HL-60 (cell line): ENCODE measurements at regions not wholly inside any gene's neighbourhood (a gene's known extent, or its start where the extent isn't known, plus 50 kb on each side); places are given as distances from the start of the nearest gene placed in this dataset.
"Not testable (repeated sequence)": the region's sequence is repeated elsewhere in the genome, so short reads cannot be mapped to it uniquely, and the experiment has no call there.

Experiments
- DNase-seq, 2 experiments: peaks; one replicate each; pipeline ENCODE4 v3.0.0-alpha.2; 2010 to 2020; ENCODE audit warnings: low read depth in 1 of 2, low spot score in 1 of 2
- H3K27ac ChIP-seq: fragments of 250-450 bp; sonication (Bioruptor Pico); replicated peaks from 2 replicates; pipeline ENCODE4 v1.5.1; 2020; ENCODE audit warnings: mild to moderate bottlenecking, moderate library complexity
- H3K27me3 ChIP-seq: fragments of 250-450 bp; sonication (Bioruptor Pico); 2 replicates; pipeline ENCODE4 v1.5.1; 2021; ENCODE audit warnings: mild to moderate bottlenecking, moderate library complexity; ENCODE audit not compliant: insufficient read depth, poor library complexity, severe bottlenecking
- H3K4me3 ChIP-seq: replicated peaks from 2 replicates; pipeline ENCODE4 v1.5.1; 2011; ENCODE audit warnings: mild to moderate bottlenecking, control low read depth, low read length; ENCODE audit not compliant: insufficient read depth

- not testable (repeated sequence) for H3K4me3 ChIP-seq, H3K27me3 ChIP-seq, DNase-seq, H3K27ac ChIP-seq
Observed at GRCh38 chr15:21357056-21357455, 83.2 kb downstream of the POTEB3 start.

GRCh38 chr15:21355944-21356343 is 84.4 kb downstream of the POTEB3 start:
- not testable (repeated sequence) for H3K27ac ChIP-seq, H3K4me3 ChIP-seq, DNase-seq, H3K27me3 ChIP-seq

- DNase-seq, H3K4me3 ChIP-seq, H3K27me3 ChIP-seq, H3K27ac ChIP-seq: not testable (repeated sequence)
Observed at GRCh38 chr15:21354597-21354996, 85.7 kb downstream of the POTEB3 start.

DNA sequence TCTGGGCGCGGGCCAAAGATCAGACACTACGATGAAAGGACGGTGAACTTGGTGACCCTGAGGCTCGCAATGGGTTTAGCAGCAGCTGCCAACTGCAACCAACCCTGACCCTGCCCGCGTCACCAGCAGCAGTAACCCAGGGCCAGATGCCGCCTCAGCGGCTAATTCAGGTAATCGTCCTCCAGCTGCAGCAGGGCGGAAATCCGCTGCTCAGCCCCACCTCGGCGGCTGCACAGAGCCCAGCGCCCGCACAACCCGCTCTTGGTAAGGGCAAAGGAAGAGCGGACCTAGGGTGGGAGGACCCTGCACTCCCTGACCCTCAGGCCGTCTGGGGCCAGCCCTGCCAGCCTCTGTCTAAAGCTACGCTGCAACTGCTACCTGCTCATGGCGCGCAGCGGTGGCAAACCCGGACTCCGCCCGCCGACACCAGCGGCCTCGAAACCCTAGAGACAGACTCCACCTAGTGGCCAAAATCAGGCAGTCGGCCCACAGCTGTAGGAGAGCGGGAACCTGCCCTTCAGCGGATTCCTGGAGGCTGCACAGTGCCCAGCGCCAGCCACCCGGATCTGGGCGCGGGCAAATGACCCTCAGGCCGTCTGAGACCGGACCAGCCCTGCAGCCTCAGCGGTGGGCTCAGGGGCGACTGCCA is 87.5 kb downstream of the POTEB3 start:
- not testable (repeated sequence) for H3K4me3 ChIP-seq, H3K27ac ChIP-seq, H3K27me3 ChIP-seq, DNase-seq

DNA sequence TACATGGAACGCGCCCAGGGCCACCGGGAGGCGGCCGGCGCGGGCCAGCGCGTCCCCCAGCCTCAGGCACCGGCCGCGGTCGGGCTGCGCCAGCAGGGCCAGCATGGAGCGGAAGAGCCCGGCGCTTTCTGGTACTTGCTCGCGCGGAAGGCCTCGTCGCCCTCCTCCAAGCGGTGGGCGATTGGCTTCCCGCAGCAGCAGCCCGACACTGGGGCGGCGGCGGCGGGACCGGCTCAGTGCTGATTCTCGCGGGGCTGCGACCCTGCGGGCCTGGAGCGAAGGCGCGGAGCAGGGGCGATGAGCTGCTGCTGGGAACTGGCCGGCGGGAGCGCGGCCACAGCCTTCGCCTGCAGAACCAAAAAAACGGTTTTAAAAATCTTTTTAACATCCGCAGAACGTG is 95.3 kb downstream of the POTEB3 start:
- not testable (repeated sequence) for H3K27me3 ChIP-seq, DNase-seq, H3K4me3 ChIP-seq

GRCh38 chr15:21344500-21344899 is 95.8 kb downstream of the POTEB3 start:
- not testable (repeated sequence) for H3K4me3 ChIP-seq, H3K27ac ChIP-seq, DNase-seq, H3K27me3 ChIP-seq

More for the DNA sequence above, 95.3 kb downstream of the POTEB3 start:
- H3K27ac ChIP-seq: not testable (repeated sequence)

GRCh38 chr15:21337028-21337427 is 103.3 kb downstream of the POTEB3 start:
- not testable (repeated sequence) for DNase-seq, H3K4me3 ChIP-seq, H3K27me3 ChIP-seq, H3K27ac ChIP-seq

- H3K27me3 ChIP-seq, H3K27ac ChIP-seq, DNase-seq, H3K4me3 ChIP-seq: not testable (repeated sequence)
Observed at GRCh38 chr15:21324720-21325460, 115.4 kb downstream of the POTEB3 start.

GRCh38 chr15:21284353-21284752 is 155.9 kb downstream of the POTEB3 start:
- H3K4me3 ChIP-seq, DNase-seq, H3K27ac ChIP-seq, H3K27me3 ChIP-seq: not testable (repeated sequence)

- not testable (repeated sequence) for H3K27me3 ChIP-seq, H3K4me3 ChIP-seq, H3K27ac ChIP-seq, DNase-seq
Observed at GRCh38 chr15:21283210-21283609, 157.1 kb downstream of the POTEB3 start.

GRCh38 chr15:21280272-21280671 is 160.0 kb downstream of the POTEB3 start:
- H3K27me3 ChIP-seq, H3K27ac ChIP-seq, DNase-seq, H3K4me3 ChIP-seq: not testable (repeated sequence)

GRCh38 chr15:21272176-21272982 is 167.9 kb downstream of the POTEB3 start:
- DNase-seq: peak in 1 of 2 experiments; percentile 20
- H3K27ac ChIP-seq, H3K4me3 ChIP-seq, H3K27me3 ChIP-seq: not testable (repeated sequence)
